ENCODE measurements at regions not wholly inside any gene's neighbourhood (a gene's known extent, or its start where the extent isn't known, plus 50 kb on each side); places are given as distances from the start of the nearest gene placed in this dataset.

DNA sequence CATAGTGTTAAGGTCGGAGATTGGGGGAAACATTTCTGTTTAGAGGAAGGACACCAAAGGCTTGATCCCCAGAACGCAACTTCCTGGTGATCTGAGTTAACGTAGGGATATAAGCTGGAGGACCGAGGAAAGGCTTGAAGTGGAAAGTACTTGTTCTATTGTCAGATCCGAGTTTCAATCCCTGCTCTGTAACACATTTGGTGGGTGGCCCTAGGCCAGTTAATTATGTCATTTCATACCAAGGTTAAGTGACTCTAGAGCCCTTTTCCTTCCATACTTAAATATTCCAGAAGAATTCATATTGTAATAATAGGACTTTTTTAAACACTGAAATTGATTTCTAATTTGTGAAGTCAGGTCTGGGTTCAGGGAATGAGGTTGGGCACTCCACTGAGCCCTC lies 80.9 kb downstream of the RPLP1 start:
- H3K27me3 ChIP-seq (ENCODE audit: insufficient read depth, low read length) = peaks cover 4% of the 10 kb centered on the region
- no peaks in the 10 kb centered on the region for H3K36me3 ChIP-seq (ENCODE audit: insufficient read depth, low read length)
- H2AFZ ChIP-seq (ENCODE audit: low read depth, low read length) = no peak overlapping the region
- peaks cover 16% of the 10 kb centered on the region for H3K4me1 ChIP-seq (ENCODE audit: insufficient read depth, low read length)
- H3K4me3 ChIP-seq (ENCODE audit: low read length) = no peak overlapping the region
- H3K9me3 ChIP-seq (ENCODE audit: low read length) = no peaks in the 10 kb centered on the region

DNA sequence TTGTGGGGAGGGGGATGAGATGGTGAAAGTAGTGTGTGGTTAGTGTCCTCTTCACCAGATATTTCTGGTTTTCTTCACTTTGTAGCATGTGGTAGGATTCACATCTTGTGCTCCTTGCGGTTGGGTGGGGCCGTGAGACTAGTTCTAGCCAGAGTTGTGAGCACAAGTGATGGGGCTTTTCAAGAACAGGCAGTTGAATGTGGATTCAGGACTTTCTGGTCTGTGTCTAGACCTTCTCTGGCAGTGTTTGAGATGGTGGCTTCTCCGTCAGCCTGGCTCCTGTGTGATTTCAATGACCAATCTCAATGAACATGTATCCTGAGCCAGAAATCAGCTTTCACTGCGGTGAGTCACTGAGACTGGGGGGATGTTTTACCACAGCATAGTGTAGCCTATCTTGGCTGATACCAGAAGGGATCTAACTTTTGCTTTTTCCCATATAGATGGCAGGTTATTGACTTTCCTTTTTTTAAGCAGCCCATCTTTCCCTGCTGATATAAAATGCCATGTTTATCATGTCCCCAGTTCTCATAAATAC lies 82.6 kb downstream of the RPLP1 start:
- Histone ChIP-seq H3K4me3 (ENCODE audit: low read length) (no peak overlapping the region), H3K4me1 (ENCODE audit: insufficient read depth, low read length) (peaks cover 16% of the 10 kb centered on the region), H2AFZ (ENCODE audit: low read depth, low read length) (no peak overlapping the region), H3K36me3 (ENCODE audit: insufficient read depth, low read length) (no peaks in the 10 kb centered on the region), H3K27me3 (ENCODE audit: insufficient read depth, low read length) (peaks cover 4% of the 10 kb centered on the region), H3K9me3 (ENCODE audit: low read length) (no peaks in the 10 kb centered on the region)

DNA sequence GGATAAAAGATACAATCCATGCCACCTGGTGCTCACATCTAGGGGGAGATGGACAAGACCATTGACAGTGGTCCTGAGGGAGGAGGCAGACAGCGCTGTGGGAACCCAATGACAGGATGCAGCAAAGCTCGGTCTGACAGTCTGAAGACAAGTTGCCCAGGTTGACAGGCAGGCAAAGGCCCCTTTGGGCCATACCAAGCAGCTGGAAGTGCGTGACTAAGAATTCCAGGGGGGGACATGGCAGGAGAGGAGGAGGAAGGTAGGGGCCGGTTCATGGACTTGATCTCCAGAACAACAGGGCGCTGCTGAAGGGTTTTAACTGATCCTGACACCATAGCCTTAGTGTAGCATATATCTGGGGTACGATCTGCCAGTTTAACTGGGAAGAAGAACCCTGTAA lies 83.4 kb downstream of the RPLP1 start:
- Histone ChIP-seq H2AFZ (ENCODE audit: low read depth, low read length) (no peak overlapping the region), H3K4me1 (ENCODE audit: insufficient read depth, low read length) (peaks cover 11% of the 10 kb centered on the region), H3K4me3 (ENCODE audit: low read length) (no peak overlapping the region), H3K36me3 (ENCODE audit: insufficient read depth, low read length) (no peaks in the 10 kb centered on the region), H3K9me3 (ENCODE audit: low read length) (no peaks in the 10 kb centered on the region), H3K27me3 (ENCODE audit: insufficient read depth, low read length) (peaks cover 4% of the 10 kb centered on the region)

DNA sequence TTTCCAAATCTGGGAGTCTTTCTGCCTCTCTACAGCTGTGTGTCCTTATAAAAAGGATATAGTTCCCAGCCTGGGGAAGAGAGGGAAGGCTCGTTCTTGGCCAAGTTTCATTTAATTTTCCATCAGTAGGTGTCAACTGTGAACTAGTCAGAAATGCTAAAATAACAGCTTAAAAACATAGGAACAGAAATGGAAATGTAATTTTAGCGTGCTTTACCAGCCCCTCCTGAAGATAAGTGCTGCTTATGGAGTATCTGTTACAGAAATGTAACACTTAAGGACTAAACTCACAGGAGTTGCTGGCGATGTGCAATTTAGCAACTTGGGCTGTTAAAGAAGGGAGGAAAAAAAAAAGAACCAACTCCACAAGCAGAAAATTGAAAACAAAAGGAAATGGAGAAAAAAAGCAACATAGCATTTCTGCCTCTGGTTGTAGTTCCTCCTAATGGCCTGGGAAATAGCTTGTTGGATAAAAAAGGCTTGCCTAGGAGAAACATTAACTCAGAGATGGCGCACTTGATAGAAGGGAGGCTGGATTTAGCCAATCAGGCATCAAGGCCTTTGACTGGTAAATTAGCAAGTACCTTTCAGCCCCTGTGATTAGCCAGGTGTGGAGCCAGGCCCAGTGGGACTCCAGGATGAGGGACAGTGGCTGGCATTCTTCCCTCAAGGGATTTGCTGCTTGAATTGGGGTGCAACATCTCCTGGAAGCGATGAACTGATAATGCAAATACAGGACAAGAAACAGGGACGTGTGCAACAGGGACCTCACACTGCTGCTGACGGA lies 84.3 kb downstream of the RPLP1 start:
- Histone ChIP-seq H3K9me3 (ENCODE audit: low read length) (no peaks in the 10 kb centered on the region), H2AFZ (ENCODE audit: low read depth, low read length) (no peak overlapping the region), H3K4me3 (ENCODE audit: low read length) (no peak overlapping the region), H3K36me3 (ENCODE audit: insufficient read depth, low read length) (no peaks in the 10 kb centered on the region), H3K27me3 (ENCODE audit: insufficient read depth, low read length) (peaks cover 3% of the 10 kb centered on the region), H3K4me1 (ENCODE audit: insufficient read depth, low read length) (peaks cover 1% of the 10 kb centered on the region)

DNA sequence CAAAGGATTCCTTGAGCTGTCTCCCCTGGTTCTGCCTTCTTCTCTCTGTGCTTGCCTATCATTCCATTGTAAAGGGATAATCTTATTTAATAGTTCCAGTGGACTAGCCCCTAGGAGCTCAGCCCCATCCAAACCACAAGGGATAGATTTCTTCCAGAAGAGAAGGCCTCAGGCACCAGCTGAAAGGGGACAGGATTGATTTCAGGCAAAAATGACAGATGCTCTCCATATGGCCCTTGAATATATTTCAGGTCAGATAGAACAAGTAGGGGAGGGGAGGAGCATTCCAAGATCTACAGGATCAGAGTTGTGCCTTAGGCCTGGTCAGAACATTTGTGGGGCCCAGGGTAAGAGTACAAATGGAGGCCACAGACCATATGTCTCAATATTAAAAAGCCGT lies 85.3 kb downstream of the RPLP1 start:
- Histone ChIP-seq H2AFZ (ENCODE audit: low read depth, low read length) (no peak overlapping the region), H3K27me3 (ENCODE audit: insufficient read depth, low read length) (peaks cover 2% of the 10 kb centered on the region), H3K9me3 (ENCODE audit: low read length) (no peaks in the 10 kb centered on the region), H3K4me1 (ENCODE audit: insufficient read depth, low read length) (no peaks in the 10 kb centered on the region), H3K4me3 (ENCODE audit: low read length) (no peak overlapping the region), H3K36me3 (ENCODE audit: insufficient read depth, low read length) (no peaks in the 10 kb centered on the region)

DNA sequence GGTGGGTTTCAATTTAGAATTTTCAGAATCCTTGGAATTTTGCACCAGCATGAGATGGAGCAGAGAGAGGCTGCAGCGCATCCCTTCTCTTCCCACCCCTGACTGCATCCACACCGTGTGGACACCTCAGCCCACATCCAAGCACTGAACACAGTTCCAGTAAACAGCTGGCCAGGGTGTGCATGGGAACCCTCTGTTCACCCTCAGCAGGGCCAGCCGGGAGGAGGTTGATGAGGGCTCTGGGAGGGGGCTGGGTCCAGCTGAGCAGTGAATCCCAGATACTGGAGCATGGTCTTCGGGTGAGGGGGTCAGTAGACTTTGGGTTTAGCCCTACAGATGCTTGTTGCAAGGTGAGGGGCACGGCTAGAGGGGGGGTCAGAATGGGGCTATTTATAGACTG lies 85.8 kb downstream of the RPLP1 start:
- Histone ChIP-seq H3K36me3 (ENCODE audit: insufficient read depth, low read length) (no peaks in the 10 kb centered on the region), H3K9me3 (ENCODE audit: low read length) (no peaks in the 10 kb centered on the region), H3K27me3 (ENCODE audit: insufficient read depth, low read length) (peaks cover 2% of the 10 kb centered on the region), H2AFZ (ENCODE audit: low read depth, low read length) (no peak overlapping the region), H3K4me3 (ENCODE audit: low read length) (no peak overlapping the region), H3K4me1 (ENCODE audit: insufficient read depth, low read length) (no peaks in the 10 kb centered on the region)

DNA sequence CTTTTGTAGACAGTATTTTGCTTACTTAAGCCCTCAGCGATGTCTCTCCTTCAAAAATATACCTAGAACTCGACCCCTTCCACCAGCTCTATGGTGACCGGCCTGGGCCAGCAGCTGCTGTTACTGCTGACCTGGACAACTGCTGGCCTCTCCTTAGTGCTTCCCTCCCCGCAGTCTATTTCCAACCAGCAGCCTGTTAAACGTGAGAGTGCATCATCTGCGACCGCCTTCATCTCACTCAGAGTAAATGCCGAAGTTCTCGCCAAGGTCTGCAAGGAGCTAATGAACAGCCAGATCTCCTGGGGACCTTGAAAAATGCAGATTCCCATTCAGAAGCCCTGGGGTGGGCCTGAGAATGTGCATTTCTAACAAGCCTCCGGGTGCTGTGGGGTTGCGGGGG lies 86.7 kb downstream of the RPLP1 start:
- no peak overlapping the region for H2AFZ ChIP-seq (ENCODE audit: low read depth, low read length)
- no peaks in the 10 kb centered on the region for H3K4me1 ChIP-seq (ENCODE audit: insufficient read depth, low read length)
- no peaks in the 10 kb centered on the region for H3K36me3 ChIP-seq (ENCODE audit: insufficient read depth, low read length)
- H3K27me3 ChIP-seq (ENCODE audit: insufficient read depth, low read length) = peaks cover 2% of the 10 kb centered on the region
- no peaks in the 10 kb centered on the region for H3K9me3 ChIP-seq (ENCODE audit: low read length)
- H3K4me3 ChIP-seq (ENCODE audit: low read length) = no peak overlapping the region

DNA sequence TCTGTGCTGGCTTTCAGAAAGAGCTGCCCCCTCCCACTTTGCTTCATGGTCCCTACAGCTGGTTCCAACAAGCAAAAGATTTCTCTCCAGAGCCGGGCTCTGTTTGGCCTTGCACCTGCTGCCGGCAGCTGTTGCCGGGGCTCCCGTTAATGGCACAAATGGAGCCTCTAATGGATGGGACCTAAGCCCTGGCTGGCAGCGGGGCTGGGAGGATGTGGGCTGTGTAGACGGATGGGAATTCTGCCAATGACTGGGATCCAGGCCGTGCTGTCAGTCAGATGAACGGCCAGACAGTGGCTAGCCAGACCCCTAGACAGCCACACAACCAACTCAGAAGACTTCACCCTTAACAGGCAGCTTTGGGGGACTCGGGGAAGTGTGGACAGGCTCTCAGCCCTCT lies 88.0 kb downstream of the RPLP1 start:
- H3K4me1 ChIP-seq (ENCODE audit: insufficient read depth, low read length) = no peaks in the 10 kb centered on the region
- no peak overlapping the region for H2AFZ ChIP-seq (ENCODE audit: low read depth, low read length)
- H3K9me3 ChIP-seq (ENCODE audit: low read length) = no peaks in the 10 kb centered on the region
- H3K27me3 ChIP-seq (ENCODE audit: insufficient read depth, low read length) = peaks cover 2% of the 10 kb centered on the region
- no peaks in the 10 kb centered on the region for H3K36me3 ChIP-seq (ENCODE audit: insufficient read depth, low read length)
- H3K4me3 ChIP-seq (ENCODE audit: low read length) = no peak overlapping the region

DNA sequence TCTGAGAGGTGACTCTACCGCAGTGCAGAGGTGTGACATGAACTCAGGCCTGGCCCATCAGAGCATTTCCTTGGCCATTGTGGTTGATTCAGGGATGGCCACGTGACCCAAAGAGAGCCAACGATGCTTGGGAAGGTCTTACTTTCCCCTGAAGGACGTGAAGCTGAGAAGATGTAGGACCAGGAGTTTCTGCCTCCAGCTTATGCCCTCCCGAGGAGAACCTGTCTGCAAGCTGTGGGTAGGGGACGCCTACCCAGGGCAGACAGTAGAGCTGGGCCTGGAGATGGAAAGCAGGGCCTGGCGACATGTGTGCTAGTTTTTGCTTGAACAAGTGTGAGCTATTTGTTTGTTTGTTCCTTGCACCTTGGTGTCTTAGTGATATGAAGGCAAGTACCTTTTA lies 89.4 kb downstream of the RPLP1 start:
- H3K4me1 ChIP-seq (ENCODE audit: insufficient read depth, low read length) = no peaks in the 10 kb centered on the region
- no peaks in the 10 kb centered on the region for H3K36me3 ChIP-seq (ENCODE audit: insufficient read depth, low read length)
- H2AFZ ChIP-seq (ENCODE audit: low read depth, low read length) = no peak overlapping the region
- peaks cover 2% of the 10 kb centered on the region for H3K27me3 ChIP-seq (ENCODE audit: insufficient read depth, low read length)
- no peak overlapping the region for H3K4me3 ChIP-seq (ENCODE audit: low read length)
- H3K9me3 ChIP-seq (ENCODE audit: low read length) = no peaks in the 10 kb centered on the region

DNA sequence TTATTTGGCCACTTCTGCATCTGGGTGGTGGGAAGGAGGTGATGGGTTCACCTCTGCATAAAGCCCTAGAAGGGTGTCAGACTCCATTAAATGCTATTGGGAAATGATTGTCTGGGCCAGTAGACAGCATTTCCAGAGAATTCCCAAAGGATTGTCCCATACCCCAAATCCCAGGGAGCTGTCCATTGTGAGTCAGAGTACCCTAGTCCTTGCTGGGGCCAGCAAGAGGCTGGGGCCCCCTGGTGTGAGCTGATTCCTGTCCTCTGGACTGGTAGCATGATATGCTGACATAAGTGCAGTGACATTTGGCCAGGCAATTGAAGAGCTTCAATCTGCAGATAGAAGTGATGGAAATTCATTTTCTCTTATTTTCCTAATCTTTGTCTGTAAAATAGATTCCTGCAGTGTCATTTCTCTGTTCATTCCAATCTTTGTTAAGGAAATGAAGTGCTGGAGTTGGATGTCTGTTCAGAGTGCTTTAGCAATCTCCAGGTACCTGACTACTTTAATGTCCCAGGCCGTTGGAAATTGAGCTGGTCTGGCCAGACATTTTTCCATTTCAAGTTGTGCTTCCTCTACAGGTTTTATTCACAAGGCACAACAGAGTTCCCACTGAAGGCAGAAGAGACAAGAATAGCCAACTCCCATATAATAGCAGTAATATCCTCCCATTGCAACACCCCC lies 91.2 kb downstream of the RPLP1 start:
- Histone ChIP-seq H2AFZ (ENCODE audit: low read depth, low read length) (no peak overlapping the region), H3K27me3 (ENCODE audit: insufficient read depth, low read length) (no peaks in the 10 kb centered on the region), H3K4me1 (ENCODE audit: insufficient read depth, low read length) (no peaks in the 10 kb centered on the region), H3K9me3 (ENCODE audit: low read length) (no peaks in the 10 kb centered on the region), H3K4me3 (ENCODE audit: low read length) (no peak overlapping the region), H3K36me3 (ENCODE audit: insufficient read depth, low read length) (no peaks in the 10 kb centered on the region)

DNA sequence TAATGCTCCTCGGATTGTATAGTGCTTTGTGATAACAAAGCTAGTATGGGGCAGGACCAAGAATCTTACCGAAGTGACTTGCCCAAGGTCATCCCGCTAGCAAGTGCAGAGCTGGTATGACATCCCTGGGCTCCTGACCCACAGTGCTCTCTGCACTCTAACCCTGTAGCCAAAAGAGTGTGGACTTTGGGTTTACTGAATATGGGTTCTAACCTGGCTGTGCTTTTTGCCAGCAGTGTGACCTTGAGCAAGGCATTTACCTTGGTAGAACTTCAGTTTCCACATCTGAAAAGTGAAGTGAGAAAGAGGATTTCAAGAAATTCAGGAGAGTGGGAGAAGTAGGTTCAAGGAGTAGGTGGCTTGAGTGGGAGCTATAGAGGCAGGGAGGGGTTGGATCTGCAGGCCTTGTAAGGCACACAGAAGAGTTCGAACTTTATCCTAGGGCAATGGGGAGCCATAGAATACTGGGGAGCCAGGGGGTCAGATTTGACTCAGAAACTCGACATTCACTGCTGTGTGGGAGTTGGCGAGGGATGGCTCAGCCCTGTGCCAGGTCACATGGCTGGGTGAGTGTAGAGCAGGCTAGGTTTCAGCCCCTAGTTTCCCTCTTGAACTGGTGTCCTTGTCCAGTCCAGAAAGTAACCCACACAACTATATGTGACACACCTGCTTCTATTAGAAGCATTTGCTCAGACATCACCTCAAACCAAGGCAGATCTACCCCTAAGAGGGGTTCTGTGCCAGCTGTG lies 91.9 kb downstream of the RPLP1 start:
- Histone ChIP-seq H3K4me3 (ENCODE audit: low read length) (no peak overlapping the region), H3K27me3 (ENCODE audit: insufficient read depth, low read length) (no peaks in the 10 kb centered on the region), H3K36me3 (ENCODE audit: insufficient read depth, low read length) (no peaks in the 10 kb centered on the region), H2AFZ (ENCODE audit: low read depth, low read length) (no peak overlapping the region), H3K9me3 (ENCODE audit: low read length) (no peaks in the 10 kb centered on the region), H3K4me1 (ENCODE audit: insufficient read depth, low read length) (no peaks in the 10 kb centered on the region)

DNA sequence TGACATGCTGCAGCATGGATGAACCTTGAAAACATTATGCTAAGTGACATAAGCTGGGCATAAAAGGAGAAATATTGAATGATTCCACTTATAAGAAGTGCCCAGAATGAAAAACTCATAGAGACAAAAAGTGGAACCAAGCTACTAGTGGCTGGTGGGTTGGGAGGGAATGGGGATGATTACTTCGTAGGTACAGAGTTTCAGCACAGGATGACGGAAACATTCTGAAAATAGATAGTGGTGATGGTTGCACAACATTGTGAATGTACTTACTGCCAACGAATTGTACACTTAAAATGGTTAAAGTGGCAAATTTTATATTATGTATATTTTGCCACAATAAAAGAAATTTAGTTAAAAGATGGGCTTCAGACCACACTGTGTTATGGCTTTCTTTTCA lies 93.6 kb downstream of the RPLP1 start:
- Histone ChIP-seq H3K9me3 (ENCODE audit: low read length) (no peaks in the 10 kb centered on the region), H2AFZ (ENCODE audit: low read depth, low read length) (no peak overlapping the region), H3K4me1 (ENCODE audit: insufficient read depth, low read length) (no peaks in the 10 kb centered on the region), H3K4me3 (ENCODE audit: low read length) (no peak overlapping the region), H3K36me3 (ENCODE audit: insufficient read depth, low read length) (no peaks in the 10 kb centered on the region), H3K27me3 (ENCODE audit: insufficient read depth, low read length) (no peaks in the 10 kb centered on the region)

Data from neuron (in vitro differentiated cells).